GM12878 (cell line): ENCODE measurements at regions not wholly inside any gene's neighbourhood (a gene's known extent, or its start where the extent isn't known, plus 50 kb on each side); places are given as distances from the start of the nearest gene placed in this dataset.

ENCODE experiments used
- CTCF ChIP-seq, 3 experiments: IDR thresholded peaks in 2 of 3; conservative IDR thresholded peaks in 1 of 3; 2 replicates each; pipeline ENCODE4 v1.5.1; 2011; ENCODE audit warnings: low read depth in 3 of 3, low read length in 3 of 3, mild to moderate bottlenecking in 3 of 3, control low read depth in 2 of 3, moderate library complexity in 2 of 3, inconsistent platforms in 1 of 3, mixed read lengths in 1 of 3; ENCODE audit not compliant: control insufficient read depth in 2 of 3, insufficient read depth in 1 of 3; ENCODE audit errors: extremely low read depth in 1 of 3
- EP300 ChIP-seq, 2 experiments: fragments of 150-350 bp in 1 of 2; IDR thresholded peaks; 2 replicates each; pipeline ENCODE4 v1.6.1; 2011 to 2012; ENCODE audit warnings: low read depth in 2 of 2, low read length in 2 of 2, borderline replicate concordance in 1 of 2, improper control_type of control experiment in 1 of 2, inconsistent platforms in 1 of 2; ENCODE audit not compliant: control insufficient read depth in 1 of 2
- HSF1 ChIP-seq: fragments of 150-350 bp; IDR thresholded peaks from 2 replicates; pipeline ENCODE4 v1.6.1; 2014; ENCODE audit warnings: mild to moderate bottlenecking, low read depth, low read length
- JUND ChIP-seq: IDR thresholded peaks from 2 replicates; pipeline ENCODE4 v1.6.1; 2012; ENCODE audit warnings: low read depth, mild to moderate bottlenecking, low read length, improper control_type of control experiment, moderate library complexity
- PAX8 ChIP-seq: fragments of 450-650 bp; IDR thresholded peaks from 2 replicates; pipeline ENCODE4 v1.6.1; 2017; ENCODE audit warnings: mild to moderate bottlenecking, moderate library complexity
- POLR2AphosphoS5 ChIP-seq: IDR thresholded peaks from 2 replicates; pipeline ENCODE4 v1.6.1; 2011; ENCODE audit warnings: mild to moderate bottlenecking, low read length, inconsistent platforms
- SIX5 ChIP-seq: IDR thresholded peaks from 2 replicates; pipeline ENCODE4 v1.6.1; 2011; ENCODE audit warnings: mild to moderate bottlenecking, low read depth, low read length, moderate library complexity; ENCODE audit not compliant: severe bottlenecking
- YBX1 ChIP-seq: fragments of 450-650 bp; IDR thresholded peaks from 2 replicates; pipeline ENCODE4 v1.6.1; 2016; ENCODE audit warnings: antibody characterized with exemption
- ZNF217 ChIP-seq: fragments of 450-650 bp; IDR thresholded peaks from 2 replicates; pipeline ENCODE4 v1.6.1; 2017; ENCODE audit warnings: antibody characterized with exemption, mild to moderate bottlenecking
- ZNF24 ChIP-seq: fragments of 450-650 bp; IDR thresholded peaks from 2 replicates; pipeline ENCODE4 v1.6.1; 2017; ENCODE audit warnings: antibody characterized with exemption, mild to moderate bottlenecking

GRCh38 chr3:113138839-113139743, 72.3 kb upstream of the BOC start:
- TF ChIP-seq YBX1 (no peak), CTCF (IDR thresholded peaks at IDR 0.05 in 2 of 3, conservative IDR thresholded peaks at IDR 0.05 in 1 of 3; ENCODE audit: control insufficient read depth in 2 of 3, extremely low read depth in 1 of 3, insufficient read depth in 1 of 3, low read depth in 3 of 3, low read length in 3 of 3) (no peak), ZNF217 (no peak), PAX8 (no peak), HSF1 (no peak), JUND (no peak), POLR2AphosphoS5 (no peak), EP300 (IDR thresholded peaks at IDR 0.05; ENCODE audit: borderline replicate concordance in 1 of 2, control insufficient read depth in 1 of 2, low read depth in 2 of 2, low read length in 2 of 2) (no peak), SIX5 (no peak), ZNF24 (no peak)
